Ovary (tissue), 7 donors: ENCODE measurements at regions not wholly inside any gene's neighbourhood (a gene's known extent, or its start where the extent isn't known, plus 50 kb on each side); places are given as distances from the start of the nearest gene placed in this dataset.

Experiments
- DNase-seq, 5 donors: peaks; one replicate each; pipeline ENCODE4 v3.0.0-alpha.2; 2019 to 2020
- H3K27ac ChIP-seq, 2 donors: fragments of 200-600 bp; one replicate each; pipeline versions ENCODE4 v1.5.1 to v1.8.0; 2019 to 2022
- H3K27me3 ChIP-seq: fragments of 200-600 bp; one replicate; pipeline ENCODE4 v1.8.0; 2022
- H3K36me3 ChIP-seq: fragments of 200-600 bp; sonication (generic); one replicate; pipeline ENCODE4 v1.5.1; 2019
- H3K4me1 ChIP-seq: one replicate; pipeline ENCODE4 v1.8.1; 2013; ENCODE audit warnings: mild to moderate bottlenecking, moderate library complexity; ENCODE audit not compliant: insufficient read depth
- H3K4me3 ChIP-seq: fragments of 200-600 bp; sonication (generic); one replicate; pipeline ENCODE4 v1.5.1; 2017
- H3K9me3 ChIP-seq, 2 donors: fragments of 200-600 bp in 1 of 2; sonication (generic) in 1 of 2; one replicate each; pipeline versions ENCODE4 v1.5.1 to v1.8.1; 2013 to 2019; ENCODE audit warnings: mild to moderate bottlenecking in 1 of 2, moderate library complexity in 1 of 2
- CTCF ChIP-seq, 3 donors: fragments of 450-650 bp in 2 of 3; fragments of 200-600 bp in 1 of 3; IDR thresholded peaks; one replicate each; pipeline versions ENCODE4 v1.5.1 to v1.8.0; 2016 to 2022; ENCODE audit warnings: antibody characterized with exemption in 3 of 3, mild to moderate bottlenecking in 1 of 3
- EP300 ChIP-seq: sonication (generic); formaldehyde crosslinking; IDR thresholded peaks from one replicate; pipeline ENCODE4 v1.6.1; 2017; ENCODE audit warnings: antibody characterized with exemption
- POLR2A ChIP-seq: fragments of 450-650 bp; IDR thresholded peaks from one replicate; pipeline ENCODE4 v1.6.1; 2017; ENCODE audit warnings: antibody characterized with exemption, mild to moderate bottlenecking, moderate library complexity
- WGBS, 3 donors: extraction: QIAGEN DNeasy Blood & Tissue Kit in 1 of 3; methylation state at CpG; one replicate each; pipeline versions ENCODE4 v1.1.5 to v1.1.7; 2013 to 2017; 5-methylcytosine and 5-hydroxymethylcytosine counted together
- intact Hi-C, 4 donors: fragments of 100-400 bp; cut with DNase I; formaldehyde crosslinking; loops; one replicate each; pipeline versions ENCODE4 v1.11.0 to v1.15.1; 2022 to 2023
- donor health status: DM: no; HTN: no; CAD: no; lungs with moderate emphysema.
- donor health status: DM: no; HTN: no; CAD: no.
- donor health status: Bipolar disorder and iron deficiency.
- donor health status: DM: no; HTN: no; CAD: no.
- donor health status: DM: yes; HTN: yes; CAD: no.

GRCh38 chr3:103767635-103768034 is 1332.8 kb downstream of the ZPLD1 start:
- H3K4me3 ChIP-seq = no peak overlapping the region
- no peak for TF ChIP-seq POLR2A
- TF ChIP-seq CTCF (IDR thresholded peaks at IDR 0.05) = no peak
- no peak for TF ChIP-seq EP300
- H3K27me3 ChIP-seq = no peaks in the 10 kb centered on the region
- intact Hi-C loops = no loop called here
- H3K4me1 ChIP-seq = no peaks in the 10 kb centered on the region
- no peak overlapping the region for H3K27ac ChIP-seq
- H3K36me3 ChIP-seq = no peaks in the 10 kb centered on the region
- 90 to 93% (median 92%) methylated on average over 12 of the region's 12 CpGs for WGBS, 3 donors
- H3K9me3 ChIP-seq = no peaks in the 10 kb centered on the region
- no peak for DNase-seq

GRCh38 chr3:103785017-103785416 is 1350.2 kb downstream of the ZPLD1 start:
- intact Hi-C loops = no loop called here
- H3K27me3 ChIP-seq = no peaks in the 10 kb centered on the region
- WGBS, 3 donors = 86 to 98% (median 94%) methylated on average over 2 of the region's 2 CpGs
- TF ChIP-seq POLR2A (no peak), EP300 (no peak), CTCF (IDR thresholded peaks at IDR 0.05) (no peak)
- H3K36me3 ChIP-seq = no peaks in the 10 kb centered on the region
- no peak for DNase-seq
- H3K4me3 ChIP-seq = no peak overlapping the region
- no peaks in the 10 kb centered on the region for H3K9me3 ChIP-seq
- H3K27ac ChIP-seq = no peak overlapping the region
- no peaks in the 10 kb centered on the region for H3K4me1 ChIP-seq

GRCh38 chr3:103785537-103785936 is 1350.7 kb downstream of the ZPLD1 start:
- intact Hi-C loops = no loop called here
- H3K4me3 ChIP-seq = no peak overlapping the region
- H3K9me3 ChIP-seq = no peaks in the 10 kb centered on the region
- H3K36me3 ChIP-seq = no peaks in the 10 kb centered on the region
- no peaks in the 10 kb centered on the region for H3K27me3 ChIP-seq
- TF ChIP-seq CTCF (IDR thresholded peaks at IDR 0.05) = no peak
- no peak for TF ChIP-seq POLR2A
- no peak for TF ChIP-seq EP300
- no peaks in the 10 kb centered on the region for H3K4me1 ChIP-seq
- DNase-seq = no peak
- 85 to 93% (median 90%) methylated on average over 1 of the region's 1 CpG for WGBS, 3 donors
- no peak overlapping the region for H3K27ac ChIP-seq

GRCh38 chr3:103786296-103786695 is 1351.5 kb downstream of the ZPLD1 start:
- Histone ChIP-seq H3K4me1 (no peaks in the 10 kb centered on the region), H3K4me3 (no peak overlapping the region), H3K27ac (no peak overlapping the region), H3K36me3 (no peaks in the 10 kb centered on the region), H3K9me3 (no peaks in the 10 kb centered on the region), H3K27me3 (no peaks in the 10 kb centered on the region)
- intact Hi-C loops = no loop called here
- DNase-seq = no peak
- 8 to 16% (median 15%) methylated on average over 4 of the region's 4 CpGs for WGBS, 3 donors
- TF ChIP-seq EP300 (no peak), POLR2A (no peak), CTCF (IDR thresholded peaks at IDR 0.05) (no peak)
